ENCODE measurements at regions not wholly inside any gene's neighbourhood (a gene's known extent, or its start where the extent isn't known, plus 50 kb on each side); places are given as distances from the start of the nearest gene placed in this dataset.

DNA sequence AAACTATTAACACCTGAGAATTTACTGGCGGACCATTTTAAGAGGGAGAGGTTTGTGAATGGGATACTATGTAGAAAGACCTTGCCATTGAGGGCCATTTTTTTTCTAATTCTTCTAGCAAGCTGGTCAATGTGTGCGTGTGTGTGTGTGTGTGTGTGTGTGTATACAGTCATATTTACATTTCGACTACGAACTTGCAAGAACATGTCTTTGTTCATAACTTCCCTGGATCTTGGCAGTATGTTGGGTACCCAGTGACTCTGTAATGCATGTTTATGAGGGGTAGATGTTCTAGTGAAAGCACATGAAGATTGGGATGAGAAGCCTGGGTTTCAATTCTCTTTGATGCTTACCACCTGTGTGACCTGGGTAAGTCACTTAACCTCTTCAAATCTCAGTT lies 133.6 kb downstream of the UBE2E3 start:
- ATAC-seq: no peak
- TF ChIP-seq ISL1 (CRISPR knock-in tag; IDR thresholded peaks at IDR 0.05) (no peak), GLIS3 (CRISPR knock-in tag; IDR thresholded peaks at IDR 0.05) (no peak), TOX (CRISPR knock-in tag; IDR thresholded peaks at IDR 0.05; ENCODE audit: borderline replicate concordance) (no peak), ZFP30 (CRISPR knock-in tag; IDR thresholded peaks at IDR 0.05) (no peak), SNAI2 (CRISPR knock-in tag; IDR thresholded peaks at IDR 0.05) (no peak), TCF4 (CRISPR knock-in tag; IDR thresholded peaks at IDR 0.05; ENCODE audit: borderline replicate concordance) (no peak), ESRRG (CRISPR knock-in tag; IDR thresholded peaks at IDR 0.05) (no peak), CSDC2 (CRISPR knock-in tag; IDR thresholded peaks at IDR 0.05) (no peak), PPARA (CRISPR knock-in tag; IDR thresholded peaks at IDR 0.05; ENCODE audit: borderline replicate concordance) (no peak), ZC3H10 (CRISPR knock-in tag; IDR thresholded peaks at IDR 0.05) (no peak), ZNF8 (CRISPR knock-in tag; IDR thresholded peaks at IDR 0.05) (no peak), OSR1 (CRISPR knock-in tag; IDR thresholded peaks at IDR 0.05) (no peak), RARB (CRISPR knock-in tag; IDR thresholded peaks at IDR 0.05) (no peak), ARNTL (CRISPR knock-in tag; IDR thresholded peaks at IDR 0.05; ENCODE audit: borderline replicate concordance, low read depth) (no peak)
- TF ChIP-seq, protein P1, sequence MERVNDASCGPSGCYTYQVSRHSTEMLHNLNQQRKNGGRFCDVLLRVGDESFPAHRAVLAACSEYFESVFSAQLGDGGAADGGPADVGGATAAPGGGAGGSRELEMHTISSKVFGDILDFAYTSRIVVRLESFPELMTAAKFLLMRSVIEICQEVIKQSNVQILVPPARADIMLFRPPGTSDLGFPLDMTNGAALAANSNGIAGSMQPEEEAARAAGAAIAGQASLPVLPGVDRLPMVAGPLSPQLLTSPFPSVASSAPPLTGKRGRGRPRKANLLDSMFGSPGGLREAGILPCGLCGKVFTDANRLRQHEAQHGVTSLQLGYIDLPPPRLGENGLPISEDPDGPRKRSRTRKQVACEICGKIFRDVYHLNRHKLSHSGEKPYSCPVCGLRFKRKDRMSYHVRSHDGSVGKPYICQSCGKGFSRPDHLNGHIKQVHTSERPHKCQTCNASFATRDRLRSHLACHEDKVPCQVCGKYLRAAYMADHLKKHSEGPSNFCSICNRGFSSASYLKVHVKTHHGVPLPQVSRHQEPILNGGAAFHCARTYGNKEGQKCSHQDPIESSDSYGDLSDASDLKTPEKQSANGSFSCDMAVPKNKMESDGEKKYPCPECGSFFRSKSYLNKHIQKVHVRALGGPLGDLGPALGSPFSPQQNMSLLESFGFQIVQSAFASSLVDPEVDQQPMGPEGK (CRISPR knock-in tag; IDR thresholded peaks at IDR 0.05; ENCODE audit: borderline replicate concordance): no peak
- TF ChIP-seq, protein P2, sequence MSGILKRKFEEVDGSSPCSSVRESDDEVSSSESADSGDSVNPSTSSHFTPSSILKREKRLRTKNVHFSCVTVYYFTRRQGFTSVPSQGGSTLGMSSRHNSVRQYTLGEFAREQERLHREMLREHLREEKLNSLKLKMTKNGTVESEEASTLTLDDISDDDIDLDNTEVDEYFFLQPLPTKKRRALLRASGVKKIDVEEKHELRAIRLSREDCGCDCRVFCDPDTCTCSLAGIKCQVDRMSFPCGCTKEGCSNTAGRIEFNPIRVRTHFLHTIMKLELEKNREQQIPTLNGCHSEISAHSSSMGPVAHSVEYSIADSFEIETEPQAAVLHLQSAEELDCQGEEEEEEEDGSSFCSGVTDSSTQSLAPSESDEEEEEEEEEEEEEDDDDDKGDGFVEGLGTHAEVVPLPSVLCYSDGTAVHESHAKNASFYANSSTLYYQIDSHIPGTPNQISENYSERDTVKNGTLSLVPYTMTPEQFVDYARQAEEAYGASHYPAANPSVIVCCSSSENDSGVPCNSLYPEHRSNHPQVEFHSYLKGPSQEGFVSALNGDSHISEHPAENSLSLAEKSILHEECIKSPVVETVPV (CRISPR knock-in tag; IDR thresholded peaks at IDR 0.05): no peak
- TF ChIP-seq, protein P3, sequence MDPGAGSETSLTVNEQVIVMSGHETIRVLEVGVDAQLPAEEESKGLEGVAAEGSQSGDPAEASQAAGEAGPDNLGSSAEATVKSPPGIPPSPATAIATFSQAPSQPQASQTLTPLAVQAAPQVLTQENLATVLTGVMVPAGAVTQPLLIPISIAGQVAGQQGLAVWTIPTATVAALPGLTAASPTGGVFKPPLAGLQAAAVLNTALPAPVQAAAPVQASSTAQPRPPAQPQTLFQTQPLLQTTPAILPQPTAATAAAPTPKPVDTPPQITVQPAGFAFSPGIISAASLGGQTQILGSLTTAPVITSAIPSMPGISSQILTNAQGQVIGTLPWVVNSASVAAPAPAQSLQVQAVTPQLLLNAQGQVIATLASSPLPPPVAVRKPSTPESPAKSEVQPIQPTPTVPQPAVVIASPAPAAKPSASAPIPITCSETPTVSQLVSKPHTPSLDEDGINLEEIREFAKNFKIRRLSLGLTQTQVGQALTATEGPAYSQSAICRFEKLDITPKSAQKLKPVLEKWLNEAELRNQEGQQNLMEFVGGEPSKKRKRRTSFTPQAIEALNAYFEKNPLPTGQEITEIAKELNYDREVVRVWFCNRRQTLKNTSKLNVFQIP (CRISPR knock-in tag; IDR thresholded peaks at IDR 0.05; ENCODE audit: borderline replicate concordance, low read depth): no peak
- TF ChIP-seq, protein P4, sequence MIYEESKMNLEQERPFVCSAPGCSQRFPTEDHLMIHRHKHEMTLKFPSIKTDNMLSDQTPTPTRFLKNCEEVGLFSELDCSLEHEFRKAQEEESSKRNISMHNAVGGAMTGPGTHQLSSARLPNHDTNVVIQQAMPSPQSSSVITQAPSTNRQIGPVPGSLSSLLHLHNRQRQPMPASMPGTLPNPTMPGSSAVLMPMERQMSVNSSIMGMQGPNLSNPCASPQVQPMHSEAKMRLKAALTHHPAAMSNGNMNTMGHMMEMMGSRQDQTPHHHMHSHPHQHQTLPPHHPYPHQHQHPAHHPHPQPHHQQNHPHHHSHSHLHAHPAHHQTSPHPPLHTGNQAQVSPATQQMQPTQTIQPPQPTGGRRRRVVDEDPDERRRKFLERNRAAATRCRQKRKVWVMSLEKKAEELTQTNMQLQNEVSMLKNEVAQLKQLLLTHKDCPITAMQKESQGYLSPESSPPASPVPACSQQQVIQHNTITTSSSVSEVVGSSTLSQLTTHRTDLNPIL (CRISPR knock-in tag; IDR thresholded peaks at IDR 0.05; ENCODE audit: low read depth): no peak

DNA sequence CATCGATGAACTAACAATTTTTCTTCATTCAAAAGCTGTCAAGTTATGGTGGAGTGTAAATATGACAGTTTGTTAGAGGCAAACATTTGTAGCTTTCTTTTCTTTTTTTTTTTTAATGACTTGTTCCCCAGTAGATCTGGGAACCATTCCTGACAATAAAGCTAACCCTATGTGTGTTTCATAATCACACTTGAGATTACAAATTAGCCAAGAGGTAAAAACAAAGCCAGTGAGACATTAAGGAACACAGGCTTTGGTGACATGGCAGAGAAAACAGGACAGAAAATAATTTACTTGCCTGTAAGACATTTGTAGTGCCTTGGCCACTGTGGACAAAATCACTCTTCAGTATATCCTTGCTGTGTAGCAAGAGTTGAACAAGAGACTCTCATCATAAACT lies 135.9 kb downstream of the UBE2E3 start:
- no peak for TF ChIP-seq GLIS3 (CRISPR knock-in tag; IDR thresholded peaks at IDR 0.05)
- TF ChIP-seq, protein P1 (CRISPR knock-in tag; IDR thresholded peaks at IDR 0.05; ENCODE audit: borderline replicate concordance): no peak
- TF ChIP-seq RARB (CRISPR knock-in tag; IDR thresholded peaks at IDR 0.05): no peak
- TF ChIP-seq BACH2 (CRISPR knock-in tag; IDR thresholded peaks at IDR 0.05; ENCODE audit: borderline replicate concordance): no peak
- no peak for TF ChIP-seq PPARA (CRISPR knock-in tag; IDR thresholded peaks at IDR 0.05; ENCODE audit: borderline replicate concordance)
- no peak for TF ChIP-seq OSR1 (CRISPR knock-in tag; IDR thresholded peaks at IDR 0.05)
- no peak for TF ChIP-seq SNAI2 (CRISPR knock-in tag; IDR thresholded peaks at IDR 0.05)
- TF ChIP-seq ISL1 (CRISPR knock-in tag; IDR thresholded peaks at IDR 0.05): no peak
- TF ChIP-seq, protein P3 (CRISPR knock-in tag; IDR thresholded peaks at IDR 0.05; ENCODE audit: borderline replicate concordance, low read depth): no peak
- TF ChIP-seq, protein P5, sequence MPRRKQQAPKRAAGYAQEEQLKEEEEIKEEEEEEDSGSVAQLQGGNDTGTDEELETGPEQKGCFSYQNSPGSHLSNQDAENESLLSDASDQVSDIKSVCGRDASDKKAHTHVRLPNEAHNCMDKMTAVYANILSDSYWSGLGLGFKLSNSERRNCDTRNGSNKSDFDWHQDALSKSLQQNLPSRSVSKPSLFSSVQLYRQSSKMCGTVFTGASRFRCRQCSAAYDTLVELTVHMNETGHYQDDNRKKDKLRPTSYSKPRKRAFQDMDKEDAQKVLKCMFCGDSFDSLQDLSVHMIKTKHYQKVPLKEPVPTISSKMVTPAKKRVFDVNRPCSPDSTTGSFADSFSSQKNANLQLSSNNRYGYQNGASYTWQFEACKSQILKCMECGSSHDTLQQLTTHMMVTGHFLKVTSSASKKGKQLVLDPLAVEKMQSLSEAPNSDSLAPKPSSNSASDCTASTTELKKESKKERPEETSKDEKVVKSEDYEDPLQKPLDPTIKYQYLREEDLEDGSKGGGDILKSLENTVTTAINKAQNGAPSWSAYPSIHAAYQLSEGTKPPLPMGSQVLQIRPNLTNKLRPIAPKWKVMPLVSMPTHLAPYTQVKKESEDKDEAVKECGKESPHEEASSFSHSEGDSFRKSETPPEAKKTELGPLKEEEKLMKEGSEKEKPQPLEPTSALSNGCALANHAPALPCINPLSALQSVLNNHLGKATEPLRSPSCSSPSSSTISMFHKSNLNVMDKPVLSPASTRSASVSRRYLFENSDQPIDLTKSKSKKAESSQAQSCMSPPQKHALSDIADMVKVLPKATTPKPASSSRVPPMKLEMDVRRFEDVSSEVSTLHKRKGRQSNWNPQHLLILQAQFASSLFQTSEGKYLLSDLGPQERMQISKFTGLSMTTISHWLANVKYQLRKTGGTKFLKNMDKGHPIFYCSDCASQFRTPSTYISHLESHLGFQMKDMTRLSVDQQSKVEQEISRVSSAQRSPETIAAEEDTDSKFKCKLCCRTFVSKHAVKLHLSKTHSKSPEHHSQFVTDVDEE (CRISPR knock-in tag; IDR thresholded peaks at IDR 0.05): no peak
- ATAC-seq: no peak

All from SK-N-SH treated with all-trans-retinoic acid at 6 μM for 48 hours (cell line).